ENCODE measurements at regions not wholly inside any gene's neighbourhood (a gene's known extent, or its start where the extent isn't known, plus 50 kb on each side); places are given as distances from the start of the nearest gene placed in this dataset.
"Not testable (repeated sequence)": the region's sequence is repeated elsewhere in the genome, so short reads cannot be mapped to it uniquely, and the experiment has no call there.

DNA sequence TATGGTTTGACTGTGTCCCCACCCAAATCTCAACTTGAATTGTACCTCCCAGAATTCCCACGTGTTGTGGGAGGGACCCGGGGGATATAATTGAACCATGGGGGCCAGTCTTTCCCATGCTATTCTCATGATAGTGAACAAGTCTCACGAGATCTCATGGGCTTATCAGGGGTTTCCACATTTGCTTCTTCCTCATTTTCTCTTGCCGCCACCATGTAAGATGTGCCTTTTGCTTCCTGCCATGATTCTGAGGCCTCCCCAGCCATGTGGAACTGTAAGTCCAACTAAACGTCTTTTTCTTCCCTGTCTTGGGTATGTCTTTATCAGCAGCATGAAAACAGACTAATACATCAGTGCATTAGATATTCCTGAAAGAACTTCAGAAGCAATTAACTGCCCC, 177.7 kb upstream of the PRSS58 start:
- not testable (repeated sequence) for DNase-seq

DNA sequence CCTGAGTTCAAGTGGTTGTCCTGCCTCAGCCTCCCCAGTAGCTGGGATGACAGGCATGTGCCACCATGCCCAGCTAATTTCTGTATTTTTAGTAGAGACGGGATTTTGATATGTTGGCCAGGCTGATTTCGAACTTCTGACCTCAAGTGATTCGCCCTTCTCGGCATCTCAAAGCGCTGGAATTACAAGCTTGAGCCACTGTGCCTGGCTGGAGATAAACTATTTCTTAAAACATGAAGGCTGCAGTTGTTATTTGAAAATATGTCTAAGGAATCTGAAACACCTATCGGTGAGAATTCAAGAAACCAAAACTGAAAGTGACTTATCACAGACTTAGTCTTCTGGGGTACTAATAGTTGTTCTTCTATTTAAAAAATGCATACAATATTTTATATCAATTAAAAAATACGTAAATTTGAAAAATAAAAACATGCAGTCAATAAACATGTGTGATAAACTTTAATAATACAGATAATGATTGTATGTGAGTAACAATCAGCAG, 176.9 kb upstream of the PRSS58 start:
- no peak for DNase-seq

DNA sequence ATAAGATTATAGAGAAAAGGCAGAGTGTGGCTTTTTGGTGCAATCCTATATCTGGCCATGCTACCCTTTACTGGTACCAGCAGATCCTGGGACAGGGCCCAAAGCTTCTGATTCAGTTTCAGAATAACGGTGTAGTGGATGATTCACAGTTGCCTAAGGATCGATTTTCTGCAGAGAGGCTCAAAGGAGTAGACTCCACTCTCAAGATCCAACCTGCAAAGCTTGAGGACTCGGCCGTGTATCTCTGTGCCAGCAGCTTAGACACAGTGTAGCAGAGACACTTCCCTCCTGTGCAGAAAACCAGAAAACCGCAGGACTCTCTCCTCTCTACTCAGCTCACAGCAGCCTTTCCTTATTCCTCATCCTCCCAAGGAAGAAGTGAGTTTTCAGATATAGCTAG, 176.3 kb upstream of the PRSS58 start:
- not testable (repeated sequence) for DNase-seq

DNA sequence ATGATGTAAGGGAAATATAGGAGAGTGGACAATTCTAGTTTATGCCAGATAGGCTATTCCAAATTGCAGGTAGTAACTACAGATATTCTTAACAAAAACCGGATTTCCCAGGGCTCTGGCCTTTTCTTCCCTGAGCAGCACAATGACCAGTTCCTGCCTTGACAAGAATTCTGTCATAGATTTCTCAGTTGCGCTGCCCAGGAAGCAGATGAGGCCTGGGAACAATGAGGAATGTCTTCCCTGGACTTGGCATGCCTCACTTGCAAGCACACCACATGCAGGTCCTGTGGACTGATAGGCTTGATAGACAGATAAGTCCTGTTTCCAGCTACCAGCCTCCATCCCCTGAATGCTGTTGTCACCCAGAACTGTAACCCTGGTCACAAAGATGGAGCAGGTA, 174.5 kb upstream of the PRSS58 start:
- no peak for DNase-seq

DNA sequence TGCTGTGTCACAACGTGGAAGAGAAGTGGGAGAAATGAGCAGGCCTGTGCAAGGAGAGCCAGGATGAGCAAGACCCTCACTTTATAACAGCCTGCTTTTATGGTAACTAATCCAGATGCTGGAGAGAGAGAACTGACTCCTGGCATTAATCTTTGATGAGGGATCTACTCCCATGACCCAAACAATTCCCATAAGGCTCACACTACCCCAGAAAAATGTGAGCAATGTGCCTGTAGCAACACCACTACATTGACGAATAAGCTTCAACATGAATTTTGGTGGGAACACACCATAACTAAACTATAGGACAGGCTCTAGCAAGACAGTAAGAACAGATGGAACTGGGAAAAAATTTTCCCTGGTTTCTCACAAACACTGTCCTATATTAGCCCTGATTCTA, 173.6 kb upstream of the PRSS58 start:
- DNase-seq: no peak

DNA sequence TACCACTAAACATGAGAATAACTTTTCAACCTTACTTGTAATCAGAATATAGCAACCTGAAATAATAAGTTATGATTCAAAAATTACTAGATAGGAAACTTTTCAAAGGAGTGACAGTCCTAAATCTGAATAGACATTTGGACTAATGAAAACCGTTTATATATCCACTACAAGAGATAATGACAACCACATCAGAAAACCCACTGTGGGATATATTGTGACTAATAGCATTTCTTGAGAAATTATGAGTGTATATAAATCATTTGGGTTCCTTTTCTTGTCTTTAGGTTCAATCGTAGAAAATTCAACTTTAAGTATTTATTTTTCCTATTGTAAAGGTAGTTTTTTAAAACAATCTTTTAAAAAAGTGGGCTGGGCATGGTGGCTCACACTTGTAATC, 170.2 kb upstream of the PRSS58 start:
- DNase-seq: no peak

DNA sequence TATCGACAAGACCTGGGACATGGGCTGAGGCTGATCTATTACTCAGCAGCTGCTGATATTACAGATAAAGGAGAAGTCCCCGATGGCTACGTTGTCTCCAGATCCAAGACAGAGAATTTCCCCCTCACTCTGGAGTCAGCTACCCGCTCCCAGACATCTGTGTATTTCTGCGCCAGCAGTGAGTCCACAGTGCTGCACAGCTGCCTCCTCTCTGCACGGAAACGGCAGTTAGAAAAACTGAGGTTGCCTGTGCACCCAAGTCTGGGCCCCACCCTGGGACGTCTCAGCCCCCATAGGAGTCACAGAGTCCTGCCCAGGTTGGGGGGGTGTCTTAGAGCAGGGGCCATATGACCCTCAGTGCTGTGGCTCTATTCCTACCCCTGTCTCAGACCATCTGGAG, 167.4 kb upstream of the PRSS58 start:
- no peak for DNase-seq

DNA sequence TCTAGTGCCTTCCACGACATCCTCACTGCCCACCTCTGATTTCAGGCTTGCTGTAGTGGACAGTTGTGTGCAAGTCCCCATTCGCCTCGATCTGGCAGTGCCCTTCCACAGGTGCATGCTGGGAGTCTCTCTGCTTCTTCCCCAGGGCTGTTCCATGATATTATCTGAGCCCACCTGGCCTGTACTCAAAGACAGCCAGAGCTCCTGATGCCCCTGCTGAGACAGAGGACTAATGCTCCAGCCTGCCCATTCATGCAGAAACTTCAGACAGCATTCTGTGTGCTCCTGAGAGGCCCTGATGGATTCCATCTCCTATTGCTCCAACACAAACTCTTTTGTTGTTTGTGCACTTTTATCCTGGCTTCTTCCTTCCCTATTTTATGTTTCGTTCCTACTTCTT, 164.8 kb upstream of the PRSS58 start:
- no peak for DNase-seq

DNA sequence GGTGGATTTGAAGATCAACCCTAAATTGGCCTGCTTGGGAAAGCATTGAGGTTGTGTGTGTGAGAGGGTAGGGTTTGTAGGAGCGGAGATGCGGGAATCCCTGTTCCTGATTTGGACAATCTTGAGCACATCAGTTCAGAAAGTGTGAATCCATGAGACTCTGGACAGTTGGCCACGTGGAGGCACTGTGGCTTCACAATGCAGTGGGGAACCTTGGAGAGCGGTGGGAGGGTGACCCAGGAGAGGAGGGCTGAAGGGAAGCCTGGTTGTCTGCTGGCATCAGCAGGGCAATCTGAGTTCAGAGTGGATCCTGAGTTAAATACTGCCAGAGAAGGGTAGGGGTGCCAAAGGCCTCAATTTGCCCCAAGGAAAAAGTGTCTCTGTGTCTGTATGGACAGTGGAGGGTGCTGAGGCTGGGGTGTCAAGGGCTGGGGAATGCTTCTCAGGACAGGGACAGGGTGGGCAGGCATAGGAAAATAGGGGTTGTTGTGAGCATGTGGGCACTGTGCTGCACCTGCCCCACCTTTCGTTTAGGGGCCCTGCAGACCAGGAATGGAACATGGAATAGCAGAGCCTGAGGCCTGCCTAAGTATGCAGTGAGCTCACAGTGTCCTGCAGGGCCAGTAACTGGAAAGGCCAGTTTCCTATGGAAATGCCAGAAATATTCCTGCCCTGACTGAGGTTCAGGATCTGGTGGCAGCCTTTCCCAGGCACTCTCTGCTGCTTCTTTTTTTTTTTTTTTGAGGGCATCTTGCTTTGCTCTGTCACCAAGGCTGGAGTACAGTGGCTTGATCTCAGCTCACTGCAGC, 162.9 kb upstream of the PRSS58 start:
- DNase-seq: no peak

DNA sequence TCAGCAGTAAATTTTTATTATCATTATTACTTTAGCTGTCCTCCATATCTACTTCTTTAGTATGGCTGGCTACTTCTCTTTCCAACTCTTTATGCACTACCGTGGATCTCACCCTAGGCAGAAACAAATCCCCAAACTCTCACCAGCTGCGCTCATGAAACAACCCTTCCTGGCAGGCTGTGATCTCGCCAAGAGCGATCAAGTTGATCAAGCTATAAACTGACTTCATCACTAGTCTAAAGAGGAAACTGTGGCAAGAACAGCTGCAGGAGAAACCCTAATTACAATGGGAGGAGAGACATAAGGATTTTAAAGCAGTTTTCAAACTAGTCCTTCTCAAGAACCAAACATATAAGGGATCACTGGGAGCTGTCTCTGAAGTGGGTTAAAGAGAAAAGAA, 160.5 kb upstream of the PRSS58 start:
- DNase-seq: no peak

DNA sequence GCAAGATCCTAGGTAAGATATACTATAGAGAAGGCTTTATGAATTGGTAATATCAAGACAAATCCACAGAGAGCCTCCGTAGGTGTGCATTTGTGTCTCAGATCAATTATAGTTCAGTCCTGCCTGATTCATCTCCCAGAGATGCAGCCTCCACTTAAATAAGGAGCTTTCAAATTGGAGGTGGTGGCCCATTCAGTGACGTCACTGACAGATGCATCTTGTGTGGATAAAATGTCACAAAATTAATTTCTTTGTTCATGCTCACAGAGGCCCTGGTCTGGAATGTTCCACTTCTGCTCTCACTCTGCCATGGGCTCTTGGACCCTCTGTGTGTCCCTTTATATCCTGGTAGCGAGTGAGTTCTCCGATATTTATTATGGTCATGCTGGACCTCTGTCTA, 157.1 kb upstream of the PRSS58 start:
- no peak for DNase-seq

DNA sequence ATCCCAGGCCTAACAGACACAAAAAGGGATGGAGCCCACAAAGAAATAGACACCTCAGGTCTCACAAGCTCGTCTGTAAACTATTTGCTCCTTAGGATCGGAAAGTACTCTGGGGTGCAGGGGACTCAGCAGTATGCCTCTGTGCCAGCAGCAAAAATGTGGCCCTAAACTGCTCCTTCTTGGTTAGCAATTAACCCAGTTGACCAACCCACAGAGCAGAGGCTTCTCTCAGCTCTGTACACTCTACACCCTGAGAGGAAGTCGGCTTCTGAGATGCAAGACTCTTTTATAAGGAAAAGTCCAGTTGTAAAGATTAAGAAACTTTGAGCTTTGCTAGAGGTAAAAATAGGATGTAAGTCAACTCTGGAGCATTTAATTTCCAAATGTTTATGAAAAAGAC, 156.3 kb upstream of the PRSS58 start:
- no peak for DNase-seq

DNA sequence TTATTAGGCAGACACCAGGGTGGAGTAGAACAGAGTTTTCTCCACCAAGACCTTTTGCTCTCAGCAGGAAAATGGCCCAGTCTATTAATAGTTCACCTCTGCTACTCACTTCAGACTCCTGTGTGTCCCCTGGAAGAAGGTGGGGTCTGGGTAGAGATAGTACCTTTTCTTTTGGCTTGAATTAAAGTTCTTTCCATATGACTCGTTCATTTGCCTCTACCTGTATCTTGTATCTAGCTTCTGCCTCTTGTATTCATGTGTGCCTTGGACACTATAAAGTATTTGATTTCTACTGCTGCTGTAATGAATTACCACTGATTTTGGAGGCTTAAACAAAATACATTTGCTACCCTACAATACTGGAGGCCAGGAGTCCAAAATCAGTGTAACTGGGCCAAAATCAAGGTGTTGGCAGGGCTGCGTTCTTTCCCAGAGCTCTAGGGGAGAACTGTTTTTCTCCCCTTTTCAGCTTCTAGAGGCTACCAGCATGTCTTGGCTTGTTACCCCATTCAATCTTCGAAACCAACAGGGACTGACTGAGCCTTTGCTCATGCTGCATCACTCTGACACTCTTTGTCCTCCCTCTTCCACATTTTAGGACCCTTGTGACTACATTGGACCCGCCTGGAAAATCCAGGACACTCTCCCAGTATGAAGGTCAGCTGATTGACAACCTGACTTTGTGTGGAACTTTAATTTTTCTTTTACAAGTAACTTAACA, 155.6 kb upstream of the PRSS58 start:
- DNase-seq: no peak

DNA sequence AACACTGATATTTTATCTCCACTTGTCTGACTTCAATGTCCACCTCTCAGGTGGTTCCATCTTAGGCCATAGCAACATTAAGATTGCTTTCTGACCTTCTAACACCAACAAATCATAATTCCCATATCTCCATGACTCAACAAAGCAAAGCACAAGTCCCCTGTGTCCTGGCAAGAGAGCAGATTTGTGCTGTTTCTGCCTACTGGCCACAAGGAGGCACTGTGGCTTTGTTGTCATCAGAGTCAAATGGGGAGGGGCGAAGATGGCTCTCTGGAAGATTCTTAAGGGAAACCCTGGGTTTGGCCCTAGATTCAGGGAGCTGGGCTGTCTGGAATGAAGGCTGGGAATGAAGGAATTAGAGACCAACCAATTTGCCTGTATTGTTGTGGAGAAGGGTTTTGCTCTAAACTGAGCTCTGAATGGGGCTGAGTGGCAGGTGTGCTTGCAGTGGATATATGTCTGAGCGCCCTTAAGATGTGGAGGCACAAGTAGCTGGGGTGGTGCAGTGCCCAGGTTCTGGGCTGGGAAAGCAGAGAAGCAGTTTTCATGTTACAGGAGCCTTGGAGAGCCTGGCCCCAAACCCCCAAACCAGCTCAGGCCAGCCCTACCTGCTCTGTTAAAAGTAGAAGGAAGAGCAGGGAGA, 154.8 kb upstream of the PRSS58 start:
- no peak for DNase-seq

DNA sequence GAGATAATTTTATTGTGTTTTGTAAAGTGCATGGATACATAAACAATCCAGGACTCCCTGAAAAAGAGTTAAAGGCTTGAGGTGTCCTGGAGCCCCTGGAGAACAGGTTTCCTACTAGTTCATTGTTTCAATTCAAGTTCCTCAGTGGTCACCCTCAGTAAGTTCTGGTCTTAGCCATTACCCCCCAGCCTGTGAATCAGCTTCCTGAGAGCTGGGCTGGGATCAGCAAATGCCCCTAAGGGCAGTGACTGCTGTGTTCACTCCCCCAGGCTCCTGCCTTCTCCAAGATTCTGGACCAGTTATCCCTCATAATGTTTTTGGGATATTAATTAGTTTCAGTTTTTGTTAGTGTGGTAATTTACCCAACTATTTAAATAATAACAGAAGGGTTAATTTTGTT, 151.6 kb upstream of the PRSS58 start:
- DNase-seq: no peak

DNA sequence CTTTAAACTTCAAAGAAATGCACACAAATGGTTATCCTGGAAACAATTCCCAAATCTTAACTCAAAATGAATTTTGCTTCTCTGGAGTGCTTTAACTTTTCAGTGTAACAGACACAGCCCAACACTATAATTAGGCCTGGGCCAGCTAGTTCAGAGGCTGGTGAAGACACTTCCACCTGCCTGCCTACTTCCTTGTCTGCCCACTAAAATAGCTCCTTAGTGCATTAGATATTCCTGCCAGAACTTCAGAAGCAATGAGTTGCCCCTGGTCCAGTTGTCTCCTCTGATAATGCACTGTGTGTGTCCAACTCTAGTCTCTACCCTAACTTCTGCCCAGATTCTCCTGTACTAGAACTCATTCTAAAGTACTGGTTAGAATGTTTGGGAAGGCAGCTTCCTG, 150.9 kb upstream of the PRSS58 start:
- DNase-seq: no peak

DNA sequence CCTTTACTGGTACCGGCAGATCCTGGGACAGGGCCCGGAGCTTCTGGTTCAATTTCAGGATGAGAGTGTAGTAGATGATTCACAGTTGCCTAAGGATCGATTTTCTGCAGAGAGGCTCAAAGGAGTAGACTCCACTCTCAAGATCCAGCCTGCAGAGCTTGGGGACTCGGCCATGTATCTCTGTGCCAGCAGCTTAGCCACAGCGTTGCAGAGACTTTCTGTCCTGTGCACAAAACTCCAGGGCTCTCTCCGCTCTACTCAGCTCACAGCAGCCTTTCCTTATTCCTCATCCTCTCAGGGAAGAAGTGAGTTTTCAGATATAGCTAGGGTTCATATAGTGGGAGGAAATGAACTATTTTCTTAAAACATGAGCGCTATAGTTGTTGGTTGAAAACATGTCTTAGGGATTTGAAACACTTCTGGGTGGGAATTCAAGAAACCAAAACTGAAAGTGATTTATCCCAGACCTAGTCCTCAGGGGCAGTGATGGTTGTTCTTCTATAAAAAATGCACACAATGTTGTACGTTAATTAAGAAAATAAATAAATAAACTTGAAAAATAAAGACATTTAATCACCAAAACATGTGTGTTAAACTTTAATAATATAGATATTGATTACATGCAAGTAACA, 150.2 kb upstream of the PRSS58 start:
- no peak for DNase-seq

DNA sequence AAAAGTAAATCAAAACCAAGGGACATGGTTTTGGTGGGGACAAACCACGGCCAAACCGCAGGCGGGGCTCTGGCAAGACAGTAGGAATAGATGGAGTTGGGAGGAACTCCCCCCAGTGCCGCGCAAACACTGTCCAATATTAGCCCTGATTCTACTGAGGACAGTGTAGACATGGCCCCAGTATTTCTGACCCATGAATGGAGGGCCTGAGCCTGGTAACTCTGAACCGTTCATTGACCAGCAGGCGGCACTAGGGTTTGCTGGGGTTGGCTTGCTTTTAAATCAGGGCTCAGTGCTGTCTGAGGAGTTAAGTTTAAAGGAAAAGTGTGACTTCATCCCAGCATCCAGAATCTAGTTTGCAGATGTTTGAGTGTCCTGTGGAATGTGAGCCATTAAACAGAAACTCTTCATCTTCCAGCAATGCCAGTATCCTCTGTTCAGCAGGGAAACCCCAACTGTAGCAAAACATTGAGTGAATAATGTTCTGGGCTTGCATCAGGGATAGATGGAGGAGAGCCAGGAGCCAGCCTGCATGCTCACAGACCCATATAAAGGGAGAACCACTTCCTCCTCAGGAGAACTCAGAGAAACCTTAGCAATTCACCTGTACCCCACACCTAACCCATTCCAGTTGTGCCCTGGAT, 147.4 kb upstream of the PRSS58 start:
- no peak for DNase-seq

DNA sequence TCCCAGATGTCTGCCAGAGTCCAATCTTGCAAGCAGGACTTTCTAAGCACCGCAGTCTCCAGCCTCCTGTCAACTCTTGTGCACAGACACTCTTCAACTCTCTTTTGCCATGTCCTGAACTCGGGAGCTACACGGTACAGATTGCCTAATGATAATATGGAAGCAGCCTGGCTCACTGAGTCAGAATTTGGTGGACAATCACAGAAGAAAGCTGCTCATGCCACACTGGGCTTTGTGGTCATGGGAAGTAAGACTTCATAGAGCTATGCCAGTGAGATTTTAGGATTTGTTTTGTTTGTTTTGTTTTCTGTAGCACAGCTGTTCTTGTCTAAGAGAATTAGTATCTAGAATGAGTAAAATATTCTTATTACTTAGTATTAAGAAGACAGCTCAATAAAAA, 144.1 kb upstream of the PRSS58 start:
- DNase-seq: no peak

DNA sequence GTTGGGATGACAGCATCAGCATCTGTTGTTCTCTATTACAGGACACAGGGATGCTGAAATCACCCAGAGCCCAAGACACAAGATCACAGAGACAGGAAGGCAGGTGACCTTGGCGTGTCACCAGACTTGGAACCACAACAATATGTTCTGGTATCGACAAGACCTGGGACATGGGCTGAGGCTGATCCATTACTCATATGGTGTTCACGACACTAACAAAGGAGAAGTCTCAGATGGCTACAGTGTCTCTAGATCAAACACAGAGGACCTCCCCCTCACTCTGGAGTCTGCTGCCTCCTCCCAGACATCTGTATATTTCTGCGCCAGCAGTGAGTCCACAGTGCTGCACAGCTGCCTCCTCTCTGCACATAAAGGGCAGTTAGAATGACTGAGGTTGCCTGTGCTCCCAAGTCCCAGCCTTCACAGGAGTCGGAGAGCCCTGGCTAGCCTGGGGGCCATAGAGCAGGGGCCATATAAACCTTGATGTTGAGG, 142.2 kb upstream of the PRSS58 start:
- DNase-seq: no peak

DNA sequence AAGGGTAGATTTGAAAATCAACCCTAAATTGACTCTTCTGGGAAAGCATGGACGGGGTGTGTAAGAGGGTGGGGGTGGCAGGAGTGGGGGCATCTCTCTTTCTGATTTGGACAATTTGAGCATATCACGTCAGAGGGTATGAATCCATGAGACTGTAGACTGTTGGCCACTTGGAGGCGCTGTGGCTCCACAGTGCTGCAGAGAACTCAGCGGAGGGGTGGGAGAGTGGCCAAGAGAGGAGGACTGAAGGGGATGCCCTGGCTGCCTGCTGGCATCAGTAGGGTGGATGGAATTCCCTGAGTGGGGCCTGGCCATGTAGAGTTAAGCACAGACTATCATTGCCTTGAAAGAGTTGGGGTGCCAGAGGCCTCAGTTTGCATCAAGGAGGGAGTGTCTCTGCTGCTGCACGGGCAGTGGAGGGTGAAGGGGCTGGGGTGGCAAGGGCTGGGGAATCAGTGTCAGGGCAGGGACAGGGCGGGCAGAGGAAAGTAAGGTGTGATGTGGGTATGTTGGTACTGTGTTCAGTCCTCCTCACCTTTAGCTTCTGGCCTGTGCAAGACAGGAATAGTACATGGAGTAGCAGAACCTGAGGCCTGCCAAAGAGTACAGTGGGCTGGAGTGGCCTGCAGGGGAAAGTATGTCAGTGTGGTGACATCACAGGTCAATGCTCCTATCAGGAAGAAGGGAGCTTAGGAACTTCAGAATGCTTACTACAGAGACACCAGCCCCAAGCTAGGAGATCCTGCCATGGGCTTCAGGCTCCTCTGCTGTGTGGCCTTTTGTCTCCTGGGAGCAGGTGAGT, 133.5 kb upstream of the PRSS58 start:
- DNase-seq: no peak

DNA sequence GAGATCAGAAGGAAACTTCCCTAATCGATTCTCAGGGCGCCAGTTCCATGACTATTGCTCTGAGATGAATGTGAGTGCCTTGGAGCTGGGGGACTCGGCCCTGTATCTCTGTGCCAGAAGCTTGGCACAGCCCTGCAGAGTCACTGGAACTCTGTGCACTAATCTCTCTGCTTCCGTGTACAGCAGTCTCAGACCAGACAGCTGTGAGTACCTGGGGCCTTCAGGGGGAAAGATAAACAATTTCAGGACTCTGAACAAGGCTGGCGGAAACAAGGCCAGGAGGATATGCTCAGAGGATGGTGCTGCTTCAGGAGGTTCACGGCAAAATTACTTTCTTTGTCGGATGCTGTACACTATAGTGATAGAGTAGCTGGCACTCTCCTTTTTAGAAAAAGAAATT, 131.7 kb upstream of the PRSS58 start:
- no peak for DNase-seq
